ENCODE measurements at regions not wholly inside any gene's neighbourhood (a gene's known extent, or its start where the extent isn't known, plus 50 kb on each side); places are given as distances from the start of the nearest gene placed in this dataset.

DNA sequence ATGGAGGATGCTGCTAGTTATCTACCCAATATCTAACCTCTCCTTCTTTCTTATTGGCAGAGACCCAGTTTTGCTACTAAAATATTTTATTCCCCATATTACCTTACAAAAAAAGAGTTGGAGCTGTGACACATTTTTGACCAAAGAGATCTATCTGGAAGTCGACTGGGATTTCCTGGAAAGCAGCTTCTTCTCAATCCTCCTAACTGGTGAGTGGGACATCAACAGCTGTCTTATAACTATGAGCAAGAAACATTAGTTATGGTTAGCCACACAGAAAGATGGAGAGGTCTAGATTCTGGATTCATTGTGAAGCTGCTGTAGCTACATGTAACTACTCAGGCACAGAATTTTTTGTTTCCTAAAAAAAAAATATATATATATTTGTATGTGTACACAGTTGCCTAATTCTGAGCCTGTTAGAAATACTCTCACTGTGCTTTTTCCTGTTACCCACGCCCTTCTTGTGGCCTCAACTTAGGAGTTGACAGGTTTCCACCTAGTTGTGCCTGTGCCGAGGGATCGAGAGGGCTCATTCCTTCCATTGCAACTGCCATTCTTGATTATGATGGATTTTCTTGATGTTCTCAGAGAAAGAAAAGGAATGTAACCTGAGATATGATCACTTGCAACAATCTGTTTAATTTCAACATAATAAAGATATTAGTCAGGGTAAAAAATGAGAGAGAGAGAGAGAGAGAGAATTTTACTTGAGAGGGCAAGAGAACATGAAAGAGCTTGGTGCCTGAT, 142.0 kb downstream of the SLC17A6 start:
- TF ChIP-seq, protein P1, sequence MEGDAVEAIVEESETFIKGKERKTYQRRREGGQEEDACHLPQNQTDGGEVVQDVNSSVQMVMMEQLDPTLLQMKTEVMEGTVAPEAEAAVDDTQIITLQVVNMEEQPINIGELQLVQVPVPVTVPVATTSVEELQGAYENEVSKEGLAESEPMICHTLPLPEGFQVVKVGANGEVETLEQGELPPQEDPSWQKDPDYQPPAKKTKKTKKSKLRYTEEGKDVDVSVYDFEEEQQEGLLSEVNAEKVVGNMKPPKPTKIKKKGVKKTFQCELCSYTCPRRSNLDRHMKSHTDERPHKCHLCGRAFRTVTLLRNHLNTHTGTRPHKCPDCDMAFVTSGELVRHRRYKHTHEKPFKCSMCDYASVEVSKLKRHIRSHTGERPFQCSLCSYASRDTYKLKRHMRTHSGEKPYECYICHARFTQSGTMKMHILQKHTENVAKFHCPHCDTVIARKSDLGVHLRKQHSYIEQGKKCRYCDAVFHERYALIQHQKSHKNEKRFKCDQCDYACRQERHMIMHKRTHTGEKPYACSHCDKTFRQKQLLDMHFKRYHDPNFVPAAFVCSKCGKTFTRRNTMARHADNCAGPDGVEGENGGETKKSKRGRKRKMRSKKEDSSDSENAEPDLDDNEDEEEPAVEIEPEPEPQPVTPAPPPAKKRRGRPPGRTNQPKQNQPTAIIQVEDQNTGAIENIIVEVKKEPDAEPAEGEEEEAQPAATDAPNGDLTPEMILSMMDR (conservative IDR thresholded peaks at IDR 0.05 in 1 of 2, IDR thresholded peaks at IDR 0.05 in 1 of 2; ENCODE audit: low read depth in 1 of 2, low read length in 2 of 2), result no peak
- TF ChIP-seq EZH2 (IDR thresholded peaks at IDR 0.05; ENCODE audit: low read length, missing control alignments), result no peak

Measured in fibroblast of lung (primary cell).